Brain microvascular endothelial cell (primary cell): ENCODE measurements at regions not wholly inside any gene's neighbourhood (a gene's known extent, or its start where the extent isn't known, plus 50 kb on each side); places are given as distances from the start of the nearest gene placed in this dataset.

Source experiments
- DNase-seq: peaks from one replicate; pipeline ENCODE4 v3.0.0-alpha.2; 2020
- H3K27ac ChIP-seq: fragments of 250-450 bp; sonication (Bioruptor Pico); 2 replicates; pipeline ENCODE4 v1.5.1; 2020; ENCODE audit warnings: mild to moderate bottlenecking, moderate library complexity
- H3K27me3 ChIP-seq: fragments of 250-450 bp; sonication (Bioruptor Pico); replicated peaks from 2 replicates; pipeline ENCODE4 v1.5.1; 2020; ENCODE audit warnings: mild to moderate bottlenecking
- H3K36me3 ChIP-seq: fragments of 250-450 bp; sonication (Bioruptor Pico); replicated peaks from 2 replicates; pipeline ENCODE4 v1.5.1; 2020; ENCODE audit warnings: mild to moderate bottlenecking
- H3K4me3 ChIP-seq: 2 replicates; pipeline ENCODE4 v1.5.1; 2011; ENCODE audit warnings: low read depth, mild to moderate bottlenecking, control low read depth, low read length, moderate library complexity
- in situ Hi-C: cut with HindIII; loops from 2 replicates; pipeline ENCODE4 v1.10.0; 2017; ENCODE audit warnings: low sequenced_read_pairs, low pct_ligation_motif_present
- TF ChIP-seq, protein P1 (sequence below): IDR thresholded peaks from 2 replicates; pipeline ENCODE4 v1.5.1; 2011; ENCODE audit warnings: low read depth, mild to moderate bottlenecking, moderate library complexity, low read length, control low read depth, inconsistent platforms; ENCODE audit errors: missing control alignments

- in situ Hi-C loops = no loop called here
- TF ChIP-seq, protein P1, sequence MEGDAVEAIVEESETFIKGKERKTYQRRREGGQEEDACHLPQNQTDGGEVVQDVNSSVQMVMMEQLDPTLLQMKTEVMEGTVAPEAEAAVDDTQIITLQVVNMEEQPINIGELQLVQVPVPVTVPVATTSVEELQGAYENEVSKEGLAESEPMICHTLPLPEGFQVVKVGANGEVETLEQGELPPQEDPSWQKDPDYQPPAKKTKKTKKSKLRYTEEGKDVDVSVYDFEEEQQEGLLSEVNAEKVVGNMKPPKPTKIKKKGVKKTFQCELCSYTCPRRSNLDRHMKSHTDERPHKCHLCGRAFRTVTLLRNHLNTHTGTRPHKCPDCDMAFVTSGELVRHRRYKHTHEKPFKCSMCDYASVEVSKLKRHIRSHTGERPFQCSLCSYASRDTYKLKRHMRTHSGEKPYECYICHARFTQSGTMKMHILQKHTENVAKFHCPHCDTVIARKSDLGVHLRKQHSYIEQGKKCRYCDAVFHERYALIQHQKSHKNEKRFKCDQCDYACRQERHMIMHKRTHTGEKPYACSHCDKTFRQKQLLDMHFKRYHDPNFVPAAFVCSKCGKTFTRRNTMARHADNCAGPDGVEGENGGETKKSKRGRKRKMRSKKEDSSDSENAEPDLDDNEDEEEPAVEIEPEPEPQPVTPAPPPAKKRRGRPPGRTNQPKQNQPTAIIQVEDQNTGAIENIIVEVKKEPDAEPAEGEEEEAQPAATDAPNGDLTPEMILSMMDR = no peak
Observed at GRCh38 chr3:25262322-25262721, 165.7 kb upstream of the RARB start.

GRCh38 chr3:25265284-25265683 is 162.8 kb upstream of the RARB start:
- TF ChIP-seq, protein P1 = no peak
- no peaks in the 10 kb centered on the region for H3K36me3 ChIP-seq
- in situ Hi-C loops = no loop called here
- H3K27me3 ChIP-seq = no peaks in the 10 kb centered on the region
- no peak overlapping the region for H3K4me3 ChIP-seq
- DNase-seq = no peak
- no peak overlapping the region for H3K27ac ChIP-seq

More at GRCh38 chr3:25262322-25262721, 165.7 kb upstream of the RARB start:
- H3K4me3 ChIP-seq = no peak overlapping the region
- no peaks in the 10 kb centered on the region for H3K36me3 ChIP-seq
- no peak for DNase-seq
- H3K27me3 ChIP-seq = no peaks in the 10 kb centered on the region
- no peak overlapping the region for H3K27ac ChIP-seq

GRCh38 chr3:25266677-25267076 is 161.4 kb upstream of the RARB start:
- H3K4me3 ChIP-seq = no peak overlapping the region
- H3K27ac ChIP-seq = no peak overlapping the region
- H3K36me3 ChIP-seq = no peaks in the 10 kb centered on the region
- H3K27me3 ChIP-seq = no peaks in the 10 kb centered on the region
- in situ Hi-C loops = no loop called here
- DNase-seq = no peak
- TF ChIP-seq, protein P1 = no peak

DNA sequence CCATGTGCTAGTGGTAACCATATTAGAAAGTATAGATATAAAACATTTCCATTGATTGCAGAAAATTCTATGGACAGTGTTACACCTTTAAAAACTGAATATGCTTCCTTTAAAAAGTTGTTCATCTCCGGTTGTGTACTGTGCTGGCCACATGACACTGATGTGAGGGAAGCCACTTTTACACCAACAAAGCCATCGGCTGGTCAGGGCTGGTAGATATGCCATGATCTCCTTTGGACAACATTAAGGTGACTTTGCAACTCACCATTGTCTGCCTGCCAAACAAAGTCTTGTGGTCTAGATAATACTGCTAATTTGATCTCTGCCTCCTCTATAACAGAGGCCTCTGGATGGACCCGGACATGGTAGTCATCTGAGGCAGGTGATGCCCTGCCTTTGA is 156.0 kb upstream of the RARB start:
- Histone ChIP-seq H3K27ac (no peak overlapping the region), H3K4me3 (no peak overlapping the region), H3K36me3 (no peaks in the 10 kb centered on the region), H3K27me3 (no peaks in the 10 kb centered on the region)
- TF ChIP-seq, protein P1 = no peak
- DNase-seq = no peak
- in situ Hi-C loops = no loop called here

- Histone ChIP-seq H3K27ac (no peak overlapping the region), H3K36me3 (no peaks in the 10 kb centered on the region), H3K27me3 (no peaks in the 10 kb centered on the region), H3K4me3 (no peak overlapping the region)
- TF ChIP-seq, protein P1 = no peak
- no peak for DNase-seq
- in situ Hi-C loops = no loop called here
Observed at GRCh38 chr3:25273582-25274171, 154.4 kb upstream of the RARB start.

GRCh38 chr3:25277503-25277902 is 150.6 kb upstream of the RARB start:
- H3K36me3 ChIP-seq = no peaks in the 10 kb centered on the region
- no peak for DNase-seq
- H3K27ac ChIP-seq = no peak overlapping the region
- TF ChIP-seq, protein P1 = no peak
- no peak overlapping the region for H3K4me3 ChIP-seq
- H3K27me3 ChIP-seq = no peaks in the 10 kb centered on the region
- in situ Hi-C loops = no loop called here
